Left kidney (tissue), 1 donor: ENCODE measurements at regions not wholly inside any gene's neighbourhood (a gene's known extent, or its start where the extent isn't known, plus 50 kb on each side); places are given as distances from the start of the nearest gene placed in this dataset.
"Not testable (repeated sequence)": the region's sequence is repeated elsewhere in the genome, so short reads cannot be mapped to it uniquely, and the experiment has no call there.

Source experiments
- DNase-seq: peaks from one replicate; pipeline ENCODE4 v3.0.0-alpha.2; 2013

- no peak for DNase-seq
Observed at GRCh38 chr6:3619800-3620199, 131.7 kb downstream of the PXDC1 start.

DNA sequence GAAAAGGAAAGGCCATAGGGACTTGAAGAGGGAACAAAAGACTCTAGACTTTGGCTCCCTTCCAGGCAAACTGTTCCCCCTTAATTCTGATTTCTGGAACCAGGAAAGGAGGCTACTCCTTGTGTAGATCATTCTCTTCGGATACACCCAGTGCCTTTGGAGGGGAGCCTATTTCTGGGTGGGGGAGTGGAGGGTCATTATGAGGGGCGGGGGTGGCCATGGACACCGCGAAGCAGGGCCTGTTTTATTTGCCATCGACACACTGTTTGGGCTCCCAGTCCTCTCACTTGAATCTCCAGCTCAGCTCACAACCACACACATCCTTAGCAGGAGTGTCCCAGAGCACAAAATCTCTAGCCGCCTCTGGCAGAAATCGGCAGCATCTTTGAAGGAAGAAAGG, 132.3 kb downstream of the PXDC1 start:
- no peak for DNase-seq

DNA sequence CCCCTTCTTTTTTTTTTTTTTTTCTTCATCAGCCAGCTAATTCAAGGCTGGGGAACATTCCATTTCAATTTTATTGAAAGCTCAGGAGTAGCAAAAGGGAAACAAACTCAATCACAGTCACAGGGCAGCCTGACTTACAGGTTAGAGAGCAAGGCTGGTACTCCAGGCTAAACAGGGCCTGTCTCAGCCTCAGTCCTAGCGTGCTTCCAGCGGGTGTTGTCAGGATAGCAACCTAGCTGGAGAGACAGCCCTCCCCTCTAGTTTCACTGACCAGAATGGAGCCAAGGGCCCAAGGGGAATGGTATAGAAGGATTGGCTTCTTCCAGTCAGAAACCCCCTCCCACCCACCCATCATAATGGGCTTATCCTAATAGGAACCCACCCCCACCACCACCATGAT, 132.9 kb downstream of the PXDC1 start:
- DNase-seq: no peak

- DNase-seq: no peak
Observed at GRCh38 chr6:3617681-3618311, 133.7 kb downstream of the PXDC1 start.

DNA sequence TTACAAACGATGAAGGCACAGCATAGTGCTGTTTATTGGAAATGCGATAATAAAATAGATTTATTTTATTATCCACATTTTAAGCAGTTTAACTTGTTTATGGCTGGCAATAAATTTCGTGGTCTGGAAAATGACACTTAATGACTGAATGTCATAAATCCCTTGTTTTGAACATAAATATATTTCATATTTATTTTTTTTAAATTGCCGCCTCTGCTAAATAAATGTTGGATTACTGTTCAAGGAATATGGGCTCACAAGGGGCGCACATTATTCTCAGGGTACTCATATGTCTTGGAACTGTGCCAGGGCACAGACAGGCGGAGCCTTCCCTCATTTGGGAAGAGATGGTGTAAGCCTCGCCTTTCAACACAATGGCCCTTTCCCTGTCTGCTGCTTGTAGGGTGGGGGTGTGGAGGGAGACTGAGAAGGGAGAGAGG, 134.3 kb downstream of the PXDC1 start:
- no peak for DNase-seq

- DNase-seq: no peak
Observed at GRCh38 chr6:3616565-3617176, 134.8 kb downstream of the PXDC1 start.

- no peak for DNase-seq
Observed at GRCh38 chr6:3615391-3616380, 135.8 kb downstream of the PXDC1 start.

DNA sequence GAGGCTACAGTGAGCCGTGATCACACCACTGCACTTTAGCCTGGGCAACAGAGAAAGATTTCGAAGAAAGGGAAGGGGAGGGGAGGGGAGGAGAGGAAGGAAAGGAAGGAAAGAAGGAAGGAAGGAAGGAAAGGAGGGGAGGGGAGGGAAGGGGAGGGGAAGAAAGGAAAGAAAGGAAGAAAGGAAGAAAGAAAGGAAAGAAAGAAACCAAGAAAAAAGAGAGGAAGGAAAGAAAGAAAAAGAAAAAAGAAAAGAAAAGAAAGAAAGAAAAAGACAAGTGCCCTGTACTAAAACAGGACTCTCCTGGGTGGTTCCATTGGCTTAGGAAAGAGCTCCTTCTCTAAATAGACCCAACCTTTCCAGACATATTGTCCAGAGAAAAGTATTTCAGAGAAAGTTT, 136.6 kb downstream of the PXDC1 start:
- no peak for DNase-seq

DNA sequence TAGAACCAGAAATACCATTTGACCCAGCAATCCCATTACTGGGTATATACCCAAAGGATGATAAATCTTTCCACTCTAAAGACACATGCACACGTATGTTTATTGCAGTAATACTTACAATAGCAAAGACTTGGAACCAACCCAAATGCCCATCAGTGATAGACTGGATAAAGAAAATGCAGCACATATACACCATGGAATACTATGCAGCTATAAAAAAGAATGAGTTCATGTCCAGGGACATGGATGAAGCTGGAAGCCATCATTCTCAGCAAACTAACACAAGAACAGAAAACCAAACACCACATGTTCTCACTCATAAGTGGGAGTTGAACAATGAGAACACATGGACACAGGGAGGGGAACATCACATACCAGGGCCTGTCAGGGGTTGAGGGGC, 137.9 kb downstream of the PXDC1 start:
- DNase-seq: not testable (repeated sequence)

DNA sequence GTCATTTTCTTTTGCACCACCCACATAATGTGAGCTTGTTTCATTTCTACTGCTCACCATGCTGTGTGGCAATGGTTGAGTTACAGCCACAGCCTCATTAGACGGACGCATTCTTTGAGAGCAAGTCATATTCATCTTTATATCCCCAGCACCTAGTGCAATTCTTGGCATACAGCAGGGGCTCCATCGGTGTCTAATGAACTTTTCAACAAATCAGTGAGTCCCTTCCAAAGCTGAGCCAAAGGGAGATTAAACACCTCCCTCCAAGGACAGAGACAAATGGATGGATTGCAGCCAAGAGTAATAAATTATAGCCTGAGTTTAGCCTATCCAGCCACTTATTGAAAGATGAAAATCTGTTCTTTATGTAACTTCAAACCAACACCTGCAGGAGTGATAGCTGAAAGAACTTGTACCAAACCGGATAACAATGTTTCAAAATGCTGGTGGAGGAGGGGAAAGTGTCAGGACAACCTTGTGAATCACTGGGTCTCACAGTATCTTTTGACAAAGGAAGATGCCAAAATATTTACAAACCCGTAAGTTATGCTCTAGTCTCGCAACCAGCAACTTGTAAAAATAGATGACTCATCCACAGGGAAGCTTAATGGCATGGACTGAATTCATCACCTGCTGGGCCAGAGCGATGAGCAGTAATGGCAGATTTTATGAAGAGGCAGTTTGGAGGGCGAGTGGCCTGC, 139.0 kb downstream of the PXDC1 start:
- DNase-seq: no peak

GRCh38 chr6:3610921-3611320, 140.6 kb downstream of the PXDC1 start:
- DNase-seq: no peak

GRCh38 chr6:3610206-3610605, 141.3 kb downstream of the PXDC1 start:
- DNase-seq: no peak

- DNase-seq: no peak
Observed at GRCh38 chr6:3609388-3609787, 142.1 kb downstream of the PXDC1 start.

DNA sequence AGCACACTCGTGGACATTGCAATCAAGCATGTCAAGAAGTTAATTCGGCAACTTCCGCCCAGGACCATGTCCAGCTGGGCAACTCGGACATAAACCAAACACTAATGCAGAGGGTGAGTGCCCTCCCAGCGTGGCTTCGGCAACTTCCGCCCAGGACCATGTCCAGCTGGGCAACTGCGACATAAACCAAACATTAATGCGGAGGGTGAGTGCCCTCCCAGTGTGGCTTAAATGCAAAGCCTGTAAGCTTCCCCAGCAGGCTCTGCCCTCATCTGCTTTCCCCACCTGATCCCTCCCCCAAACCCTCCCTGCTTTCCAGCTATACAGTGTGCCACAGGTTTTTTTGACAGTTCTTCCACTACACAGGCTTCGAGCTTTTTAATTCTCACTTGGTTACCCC, 143.4 kb downstream of the PXDC1 start:
- no peak for DNase-seq

DNA sequence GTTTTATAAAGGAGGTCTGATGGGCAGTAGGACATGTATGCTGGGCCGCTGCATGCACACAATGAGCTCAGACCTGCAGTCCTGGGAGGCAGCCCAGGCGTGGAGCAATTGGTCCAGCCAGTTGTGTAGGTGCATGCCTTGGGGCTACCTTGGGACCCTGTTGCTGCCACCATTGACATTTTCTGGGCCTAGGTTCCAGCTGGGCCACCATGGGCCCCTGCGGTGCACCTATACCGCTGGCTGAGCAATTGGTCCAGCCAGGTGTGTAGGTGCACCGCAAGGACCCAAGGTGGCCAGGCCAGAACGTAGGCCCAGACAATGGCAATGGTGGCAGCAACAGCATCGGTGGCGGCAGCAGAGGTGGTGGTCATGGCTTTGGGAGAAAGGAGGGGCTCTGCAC, 143.9 kb downstream of the PXDC1 start:
- DNase-seq: no peak

DNA sequence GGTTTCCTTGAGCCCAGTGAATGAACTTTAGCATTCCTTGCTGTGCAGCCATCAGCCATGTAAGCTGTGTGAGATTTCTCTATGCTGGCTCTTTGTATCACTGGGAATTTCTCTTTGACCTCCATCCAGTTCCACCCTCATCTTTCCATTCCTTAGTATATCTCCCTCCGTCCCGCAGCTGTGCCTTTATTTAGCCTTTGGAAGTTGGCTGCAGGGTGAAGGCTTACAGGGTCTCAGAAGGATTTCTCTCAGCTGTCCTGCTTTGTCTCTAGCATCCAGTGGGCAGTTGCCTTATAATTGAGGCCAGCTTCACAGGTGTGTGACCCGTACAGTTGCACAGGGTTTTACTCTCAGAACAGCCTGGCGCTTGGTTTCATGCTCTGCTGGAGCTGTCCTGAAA, 144.3 kb downstream of the PXDC1 start:
- no peak for DNase-seq

- DNase-seq: no peak
Observed at GRCh38 chr6:3603340-3604130, 146.7 kb upstream of the SLC22A23 start.

DNA sequence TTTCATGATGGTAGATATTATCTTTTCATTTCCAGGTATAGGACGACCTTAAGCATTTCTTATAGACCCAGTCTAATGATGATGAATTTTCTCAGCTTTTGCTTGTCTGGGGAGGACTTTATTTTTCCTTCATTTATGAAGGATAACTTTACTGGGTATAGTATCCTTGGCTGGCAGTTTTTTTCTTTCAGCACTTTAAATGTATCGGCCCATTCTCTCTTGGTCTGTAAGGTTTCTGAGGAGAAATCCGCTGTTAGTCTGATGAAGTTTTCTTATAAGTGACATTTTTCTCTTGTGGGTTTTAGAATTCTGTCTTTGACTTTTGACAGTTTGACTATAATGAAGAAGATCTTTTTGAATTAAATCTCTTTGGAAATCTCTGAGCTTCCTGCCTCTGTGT, 144.7 kb upstream of the SLC22A23 start:
- no peak for DNase-seq

GRCh38 chr6:3597500-3598064, 140.7 kb upstream of the SLC22A23 start:
- DNase-seq: no peak

- DNase-seq: no peak
Observed at GRCh38 chr6:3596766-3597165, 139.9 kb upstream of the SLC22A23 start.

GRCh38 chr6:3594201-3594600, 137.4 kb upstream of the SLC22A23 start:
- DNase-seq: no peak
